RWPE2 (cell line): ENCODE measurements at regions not wholly inside any gene's neighbourhood (a gene's known extent, or its start where the extent isn't known, plus 50 kb on each side); places are given as distances from the start of the nearest gene placed in this dataset.

Experiments
- ATAC-seq: fragments of 200-7000 bp; cut with Tn5 transposase; 3 replicates; pipeline ENCODE4 v1.9.1; 2021; ENCODE audit warnings: low read depth
- DNase-seq: peaks from one replicate; pipeline ENCODE4 v3.0.0-alpha.2; 2020; ENCODE audit warnings: low spot score
- H3K27ac ChIP-seq: fragments of 450-650 bp; 2 replicates; pipeline ENCODE4 v1.5.1; 2017; ENCODE audit warnings: mild to moderate bottlenecking; ENCODE audit not compliant: poor library complexity, severe bottlenecking
- H3K27me3 ChIP-seq: fragments of 250-450 bp; sonication (Bioruptor Pico); 2 replicates; pipeline ENCODE4 v1.5.1; 2021; ENCODE audit warnings: mild to moderate bottlenecking, moderate library complexity; ENCODE audit not compliant: insufficient read depth, poor library complexity, severe bottlenecking
- H3K36me3 ChIP-seq: fragments of 250-450 bp; sonication (Bioruptor Pico); 2 replicates; pipeline ENCODE4 v1.5.1; 2020; ENCODE audit warnings: low read depth, mild to moderate bottlenecking, moderate library complexity
- H3K4me1 ChIP-seq: fragments of 250-450 bp; sonication (Bioruptor Pico); 2 replicates; pipeline ENCODE4 v1.5.1; 2021; ENCODE audit warnings: mild to moderate bottlenecking, moderate library complexity; ENCODE audit not compliant: insufficient read depth, poor library complexity, severe bottlenecking
- H3K4me3 ChIP-seq: fragments of 250-450 bp; sonication (Bioruptor Pico); 2 replicates; pipeline ENCODE4 v1.5.1; 2021; ENCODE audit warnings: mild to moderate bottlenecking, moderate library complexity; ENCODE audit not compliant: severe bottlenecking
- H3K9me3 ChIP-seq: fragments of 250-450 bp; sonication (Bioruptor Pico); 2 replicates; pipeline ENCODE4 v1.5.1; 2021; ENCODE audit warnings: mild to moderate bottlenecking, moderate library complexity; ENCODE audit not compliant: severe bottlenecking
- TF ChIP-seq, protein P1 (sequence below): fragments of 450-650 bp; IDR thresholded peaks from one replicate; pipeline ENCODE4 v1.5.1; 2017; ENCODE audit warnings: mild to moderate bottlenecking, moderate library complexity; ENCODE audit not compliant: poor library complexity, severe bottlenecking

DNA sequence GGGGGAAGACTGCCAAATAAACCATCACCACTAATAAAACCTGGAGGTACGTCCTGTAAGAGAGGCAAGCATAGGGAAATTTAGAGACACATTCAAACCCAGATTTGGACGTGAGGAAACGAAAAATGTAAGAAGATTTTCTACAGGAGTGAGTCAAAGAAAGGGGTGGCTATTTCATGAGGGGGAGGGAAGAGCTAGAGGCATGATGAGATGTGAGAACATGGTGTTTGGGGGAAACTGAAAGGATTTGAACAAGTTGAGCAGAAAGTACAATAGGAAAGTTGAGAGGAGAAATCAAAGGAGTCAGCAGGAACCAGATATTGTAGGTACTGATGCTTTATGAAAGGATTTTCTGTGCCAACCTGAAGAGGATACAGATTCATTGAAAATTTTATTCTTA is 179.1 kb upstream of the HS3ST5 start:
- DNase-seq (no peak), ATAC-seq (no peak)
- TF ChIP-seq, protein P1, sequence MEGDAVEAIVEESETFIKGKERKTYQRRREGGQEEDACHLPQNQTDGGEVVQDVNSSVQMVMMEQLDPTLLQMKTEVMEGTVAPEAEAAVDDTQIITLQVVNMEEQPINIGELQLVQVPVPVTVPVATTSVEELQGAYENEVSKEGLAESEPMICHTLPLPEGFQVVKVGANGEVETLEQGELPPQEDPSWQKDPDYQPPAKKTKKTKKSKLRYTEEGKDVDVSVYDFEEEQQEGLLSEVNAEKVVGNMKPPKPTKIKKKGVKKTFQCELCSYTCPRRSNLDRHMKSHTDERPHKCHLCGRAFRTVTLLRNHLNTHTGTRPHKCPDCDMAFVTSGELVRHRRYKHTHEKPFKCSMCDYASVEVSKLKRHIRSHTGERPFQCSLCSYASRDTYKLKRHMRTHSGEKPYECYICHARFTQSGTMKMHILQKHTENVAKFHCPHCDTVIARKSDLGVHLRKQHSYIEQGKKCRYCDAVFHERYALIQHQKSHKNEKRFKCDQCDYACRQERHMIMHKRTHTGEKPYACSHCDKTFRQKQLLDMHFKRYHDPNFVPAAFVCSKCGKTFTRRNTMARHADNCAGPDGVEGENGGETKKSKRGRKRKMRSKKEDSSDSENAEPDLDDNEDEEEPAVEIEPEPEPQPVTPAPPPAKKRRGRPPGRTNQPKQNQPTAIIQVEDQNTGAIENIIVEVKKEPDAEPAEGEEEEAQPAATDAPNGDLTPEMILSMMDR: no peak
- Histone ChIP-seq H3K36me3 (no peaks in the 10 kb centered on the region), H3K27ac (no peak overlapping the region), H3K9me3 (no peaks in the 10 kb centered on the region), H3K4me3 (no peak overlapping the region), H3K4me1 (no peaks in the 10 kb centered on the region), H3K27me3 (no peaks in the 10 kb centered on the region)

DNA sequence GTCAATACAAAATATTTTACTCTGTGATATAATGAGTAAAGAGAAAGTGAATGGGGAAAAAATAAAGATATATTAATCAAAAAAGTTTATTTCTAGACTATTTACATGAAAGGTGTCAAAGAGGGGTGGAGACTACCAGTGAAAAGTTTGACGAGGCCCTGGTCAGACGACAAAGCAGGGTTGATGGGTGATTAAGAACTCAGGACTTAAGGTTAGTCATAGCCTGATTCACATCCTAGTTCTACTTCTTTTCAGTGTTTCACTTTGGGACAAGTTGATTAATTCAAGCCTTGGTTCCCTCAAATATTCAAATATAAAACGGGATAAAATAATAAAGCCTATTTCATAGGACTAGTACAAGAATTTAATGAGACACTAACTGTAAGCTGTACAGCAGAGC is 178.2 kb upstream of the HS3ST5 start:
- no peak for ATAC-seq
- TF ChIP-seq, protein P1: no peak
- H3K4me3 ChIP-seq: no peak overlapping the region
- no peaks in the 10 kb centered on the region for H3K27me3 ChIP-seq
- no peak for DNase-seq
- no peaks in the 10 kb centered on the region for H3K9me3 ChIP-seq
- H3K4me1 ChIP-seq: no peaks in the 10 kb centered on the region
- no peaks in the 10 kb centered on the region for H3K36me3 ChIP-seq
- no peak overlapping the region for H3K27ac ChIP-seq

DNA sequence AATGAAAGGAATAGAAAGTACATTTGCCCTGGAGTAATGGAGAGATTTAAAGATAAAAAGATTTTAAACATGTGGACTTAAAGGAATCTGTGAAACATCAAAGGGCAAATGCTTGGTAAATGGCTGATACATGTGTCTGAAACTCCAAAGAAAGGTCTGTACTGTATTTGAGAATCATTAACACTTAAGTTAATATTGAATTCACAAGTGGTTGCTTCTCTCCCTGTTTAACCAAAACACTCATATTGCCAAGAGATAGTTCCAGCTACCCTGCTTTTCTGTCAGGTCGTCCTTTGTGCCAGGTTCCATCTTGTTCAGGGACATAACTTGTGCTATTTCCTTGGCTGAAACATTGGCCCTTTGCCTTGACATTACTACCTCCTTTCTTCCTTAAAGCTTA is 171.3 kb upstream of the HS3ST5 start:
- Histone ChIP-seq H3K36me3 (no peaks in the 10 kb centered on the region), H3K4me3 (no peak overlapping the region), H3K9me3 (no peaks in the 10 kb centered on the region), H3K27me3 (no peaks in the 10 kb centered on the region), H3K4me1 (no peaks in the 10 kb centered on the region), H3K27ac (no peak overlapping the region)
- DNase-seq (no peak), ATAC-seq (no peak)
- TF ChIP-seq, protein P1: no peak

DNA sequence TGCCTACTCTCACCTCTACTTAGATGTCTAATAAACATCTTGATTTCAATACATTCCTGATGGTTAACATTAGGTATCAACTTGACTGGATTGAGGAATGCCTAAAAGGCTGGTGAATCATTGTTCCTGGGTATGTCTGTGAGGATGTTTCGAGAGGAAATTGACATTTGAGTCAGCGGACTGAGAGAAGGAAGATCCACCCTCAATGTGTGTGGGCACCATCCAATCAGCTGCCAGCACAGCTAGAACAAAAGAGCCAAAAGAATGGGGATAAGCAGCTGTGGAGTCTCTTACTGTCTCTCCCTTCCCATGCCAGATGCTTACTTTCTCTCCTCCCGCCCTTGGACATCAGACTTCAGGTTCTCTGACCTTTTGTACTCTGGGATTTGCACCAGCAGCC is 128.6 kb upstream of the HS3ST5 start:
- DNase-seq (no peak), ATAC-seq (peak; percentile 23; the same call in 1 of the 3 replicates)
- Histone ChIP-seq H3K9me3 (no peaks in the 10 kb centered on the region), H3K36me3 (no peaks in the 10 kb centered on the region), H3K27ac (no peak overlapping the region), H3K4me1 (no peaks in the 10 kb centered on the region), H3K27me3 (no peaks in the 10 kb centered on the region), H3K4me3 (no peak overlapping the region)
- TF ChIP-seq, protein P1: no peak

DNA sequence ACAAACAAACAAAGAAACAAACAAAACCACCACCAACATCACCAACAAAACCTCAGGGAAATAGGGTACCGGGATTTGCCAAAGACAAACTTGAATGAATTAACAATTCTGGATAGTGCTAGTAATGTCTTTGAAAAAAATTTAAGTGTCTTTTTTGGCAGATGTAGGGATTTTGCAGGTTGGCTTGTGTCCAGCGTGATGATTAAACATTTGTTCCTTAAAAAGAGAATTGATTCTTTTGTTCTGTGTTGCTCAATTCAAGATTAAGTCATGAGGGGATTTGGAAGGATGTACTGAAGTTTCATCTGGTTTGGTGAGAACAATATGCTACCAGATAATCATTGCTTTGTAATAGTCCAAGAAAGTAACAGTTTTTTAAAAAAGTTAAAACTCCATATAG is 125.1 kb upstream of the HS3ST5 start:
- ATAC-seq (no peak), DNase-seq (no peak)
- TF ChIP-seq, protein P1: no peak

More for the DNA sequence above, 125.1 kb upstream of the HS3ST5 start:
- Histone ChIP-seq H3K27ac (no peak overlapping the region), H3K4me1 (no peaks in the 10 kb centered on the region), H3K4me3 (no peak overlapping the region), H3K9me3 (no peaks in the 10 kb centered on the region), H3K27me3 (no peaks in the 10 kb centered on the region), H3K36me3 (no peaks in the 10 kb centered on the region)
